ENCODE measurements at regions not wholly inside any gene's neighbourhood (a gene's known extent, or its start where the extent isn't known, plus 50 kb on each side); places are given as distances from the start of the nearest gene placed in this dataset.

- POLR2A ChIA-PET, result interaction anchor here in 1 of 2 donors (0.6 kb wide), 1 partner anchor 30 kb away, joined by 4 read pairs; no protein-coding TSS in a partner anchor
- Histone ChIP-seq H3K4me3 (ENCODE audit: control insufficient read depth in 1 of 2, extremely low read depth in 1 of 2, low read length in 1 of 2) (no peak overlapping the region), H3K9me3 (no peaks in the 10 kb centered on the region), H3K36me3 (ENCODE audit: control insufficient read depth in 2 of 2, extremely low read depth in 1 of 2, insufficient read depth in 1 of 2, low read length in 1 of 2) (no peaks in the 10 kb centered on the region), H3K27me3 (replicated peaks in 1 of 2; ENCODE audit: control insufficient read depth in 2 of 2, extremely low read depth in 1 of 2, insufficient read depth in 2 of 2, low read length in 1 of 2) (peaks cover 0 to 2% of the 10 kb centered on the region in 2 experiments), H3K4me1 (ENCODE audit: control insufficient read depth in 1 of 2, extremely low read depth in 1 of 2, insufficient read depth in 2 of 2, low read length in 2 of 2) (peaks cover 0 to 3% of the 10 kb centered on the region in 2 experiments), H3K27ac (ENCODE audit: low read length) (no peak overlapping the region)
- Mint-ChIP-seq H3K27ac (no peak overlapping the region), H3K4me1 (peaks cover under 1 to 3% (median 3%) of the 10 kb centered on the region in 3 donors), H3K4me3 (no peak overlapping the region), H3K27me3 (no peaks in the 10 kb centered on the region), H3K36me3 (no peaks in the 10 kb centered on the region), H3K9me3 (no peaks in the 10 kb centered on the region)
- no peak for DNase-seq
- 100% methylated on average over 3 of the region's 4 CpGs for WGBS (ENCODE audit: insufficient coverage)
- CTCF ChIA-PET, result no interaction called here
- ATAC-seq (replicated peaks in 1 of 4), result no peak
These were observed 91.4 kb downstream of the IRS2 start for GRCh38 chr13:109694972-109695371.

GRCh38 chr13:109693213-109693612 lies 93.2 kb downstream of the IRS2 start:
- Mint-ChIP-seq H3K27me3 (peaks cover 0 to 3% of the 10 kb centered on the region in 2 donors), H3K4me3 (no peak overlapping the region), H3K27ac (no peak overlapping the region), H3K9me3 (no peaks in the 10 kb centered on the region), H3K4me1 (no peaks in the 10 kb centered on the region), H3K36me3 (no peaks in the 10 kb centered on the region)
- no peak overlapping the region for H3K4me3 ChIP-seq (ENCODE audit: control insufficient read depth in 1 of 2, extremely low read depth in 1 of 2, low read length in 1 of 2)
- H3K27ac ChIP-seq (ENCODE audit: low read length), result no peak overlapping the region
- ATAC-seq (replicated peaks in 1 of 4) (no peak), DNase-seq (no peak)
- H3K9me3 ChIP-seq, result no peaks in the 10 kb centered on the region
- H3K36me3 ChIP-seq (ENCODE audit: control insufficient read depth in 2 of 2, extremely low read depth in 1 of 2, insufficient read depth in 1 of 2, low read length in 1 of 2), result no peaks in the 10 kb centered on the region
- 70% methylated on average over 2 of the region's 4 CpGs for WGBS (ENCODE audit: insufficient coverage)
- ChIA-PET CTCF (no interaction called here), POLR2A (no interaction called here)
- H3K27me3 ChIP-seq (replicated peaks in 1 of 2; ENCODE audit: control insufficient read depth in 2 of 2, extremely low read depth in 1 of 2, insufficient read depth in 2 of 2, low read length in 1 of 2), result peaks cover 0 to 7% of the 10 kb centered on the region in 2 experiments
- H3K4me1 ChIP-seq (ENCODE audit: control insufficient read depth in 1 of 2, extremely low read depth in 1 of 2, insufficient read depth in 2 of 2, low read length in 2 of 2), result no peaks in the 10 kb centered on the region

GRCh38 chr13:109691689-109692088 lies 94.7 kb downstream of the IRS2 start:
- Mint-ChIP-seq H3K9me3 (no peaks in the 10 kb centered on the region), H3K36me3 (no peaks in the 10 kb centered on the region), H3K4me3 (no peak overlapping the region), H3K27ac (no peak overlapping the region), H3K4me1 (no peaks in the 10 kb centered on the region), H3K27me3 (peaks cover 0 to 3% of the 10 kb centered on the region in 2 donors)
- DNase-seq, result no peak
- no peaks in the 10 kb centered on the region for H3K36me3 ChIP-seq (ENCODE audit: control insufficient read depth in 2 of 2, extremely low read depth in 1 of 2, insufficient read depth in 1 of 2, low read length in 1 of 2)
- no peak overlapping the region for H3K4me3 ChIP-seq (ENCODE audit: control insufficient read depth in 1 of 2, extremely low read depth in 1 of 2, low read length in 1 of 2)
- ATAC-seq (replicated peaks in 1 of 4), result no peak
- H3K4me1 ChIP-seq (ENCODE audit: control insufficient read depth in 1 of 2, extremely low read depth in 1 of 2, insufficient read depth in 2 of 2, low read length in 2 of 2), result no peaks in the 10 kb centered on the region
- H3K27ac ChIP-seq (ENCODE audit: low read length), result no peak overlapping the region
- CTCF ChIA-PET, result no interaction called here
- no peaks in the 10 kb centered on the region for H3K9me3 ChIP-seq
- 71% methylated on average over 1 of the region's 1 CpG for WGBS (ENCODE audit: insufficient coverage)
- POLR2A ChIA-PET, result no interaction called here
- H3K27me3 ChIP-seq (replicated peaks in 1 of 2; ENCODE audit: control insufficient read depth in 2 of 2, extremely low read depth in 1 of 2, insufficient read depth in 2 of 2, low read length in 1 of 2), result peaks cover 0 to 9% of the 10 kb centered on the region in 2 experiments

GRCh38 chr13:109687559-109688448 lies 98.6 kb downstream of the IRS2 start:
- ChIA-PET CTCF (no interaction called here), POLR2A (no interaction called here)
- Histone ChIP-seq H3K27me3 (replicated peaks in 1 of 2; ENCODE audit: control insufficient read depth in 2 of 2, extremely low read depth in 1 of 2, insufficient read depth in 2 of 2, low read length in 1 of 2) (peaks cover 0 to 10% of the 10 kb centered on the region in 2 experiments), H3K27ac (ENCODE audit: low read length) (no peak overlapping the region), H3K36me3 (ENCODE audit: control insufficient read depth in 2 of 2, extremely low read depth in 1 of 2, insufficient read depth in 1 of 2, low read length in 1 of 2) (no peaks in the 10 kb centered on the region), H3K9me3 (no peaks in the 10 kb centered on the region), H3K4me1 (ENCODE audit: control insufficient read depth in 1 of 2, extremely low read depth in 1 of 2, insufficient read depth in 2 of 2, low read length in 2 of 2) (no peaks in the 10 kb centered on the region), H3K4me3 (ENCODE audit: control insufficient read depth in 1 of 2, extremely low read depth in 1 of 2, low read length in 1 of 2) (no peak overlapping the region)
- Mint-ChIP-seq H3K27ac (no peak overlapping the region), H3K4me3 (no peak overlapping the region), H3K36me3 (no peaks in the 10 kb centered on the region), H3K9me3 (no peaks in the 10 kb centered on the region), H3K4me1 (peaks cover 0 to 6% (median 0%) of the 10 kb centered on the region in 3 donors), H3K27me3 (peaks cover 3 to 19% of the 10 kb centered on the region in 2 donors)
- 91% methylated on average over 13 of the region's 14 CpGs for WGBS (ENCODE audit: insufficient coverage)
- DNase-seq (no peak), ATAC-seq (replicated peaks in 1 of 4) (no peak)

- Mint-ChIP-seq H3K9me3 (no peaks in the 10 kb centered on the region), H3K27me3 (peaks cover 6 to 22% of the 10 kb centered on the region in 2 donors), H3K4me3 (no peak overlapping the region), H3K36me3 (no peaks in the 10 kb centered on the region), H3K4me1 (peaks cover 0 to 6% (median 0%) of the 10 kb centered on the region in 3 donors), H3K27ac (no peak overlapping the region)
- DNase-seq, result no peak
- ChIA-PET POLR2A (no interaction called here), CTCF (no interaction called here)
- 87% methylated on average over 7 of the region's 9 CpGs for WGBS (ENCODE audit: insufficient coverage)
- no peaks in the 10 kb centered on the region for H3K36me3 ChIP-seq (ENCODE audit: control insufficient read depth in 2 of 2, extremely low read depth in 1 of 2, insufficient read depth in 1 of 2, low read length in 1 of 2)
- H3K4me1 ChIP-seq (ENCODE audit: control insufficient read depth in 1 of 2, extremely low read depth in 1 of 2, insufficient read depth in 2 of 2, low read length in 2 of 2), result no peaks in the 10 kb centered on the region
- H3K9me3 ChIP-seq, result no peaks in the 10 kb centered on the region
- H3K27ac ChIP-seq (ENCODE audit: low read length), result no peak overlapping the region
- H3K4me3 ChIP-seq (ENCODE audit: control insufficient read depth in 1 of 2, extremely low read depth in 1 of 2, low read length in 1 of 2), result no peak overlapping the region
- H3K27me3 ChIP-seq (replicated peaks in 1 of 2; ENCODE audit: control insufficient read depth in 2 of 2, extremely low read depth in 1 of 2, insufficient read depth in 2 of 2, low read length in 1 of 2), result peaks cover 0 to 10% of the 10 kb centered on the region in 2 experiments
- no peak for ATAC-seq (replicated peaks in 1 of 4)
These were observed 101.2 kb downstream of the IRS2 start for GRCh38 chr13:109685203-109685602.

GRCh38 chr13:109684824-109685202 lies 101.6 kb downstream of the IRS2 start:
- Histone ChIP-seq H3K4me3 (ENCODE audit: control insufficient read depth in 1 of 2, extremely low read depth in 1 of 2, low read length in 1 of 2) (no peak overlapping the region), H3K9me3 (no peaks in the 10 kb centered on the region), H3K4me1 (ENCODE audit: control insufficient read depth in 1 of 2, extremely low read depth in 1 of 2, insufficient read depth in 2 of 2, low read length in 2 of 2) (no peaks in the 10 kb centered on the region), H3K36me3 (ENCODE audit: control insufficient read depth in 2 of 2, extremely low read depth in 1 of 2, insufficient read depth in 1 of 2, low read length in 1 of 2) (no peaks in the 10 kb centered on the region), H3K27ac (ENCODE audit: low read length) (no peak overlapping the region), H3K27me3 (replicated peaks in 1 of 2; ENCODE audit: control insufficient read depth in 2 of 2, extremely low read depth in 1 of 2, insufficient read depth in 2 of 2, low read length in 1 of 2) (peaks cover 0 to 9% of the 10 kb centered on the region in 2 experiments)
- H3K27me3 Mint-ChIP-seq, result peaks cover 6 to 22% of the 10 kb centered on the region in 2 donors
- H3K4me3 Mint-ChIP-seq, result no peak overlapping the region
- no peaks in the 10 kb centered on the region for H3K36me3 Mint-ChIP-seq
- ATAC-seq (replicated peaks in 1 of 4) (no peak), DNase-seq (no peak)
- ChIA-PET CTCF (no interaction called here), POLR2A (no interaction called here)
- peaks cover 0 to 6% (median 0%) of the 10 kb centered on the region in 3 donors for H3K4me1 Mint-ChIP-seq
- H3K27ac Mint-ChIP-seq, result no peak overlapping the region
- H3K9me3 Mint-ChIP-seq, result no peaks in the 10 kb centered on the region
- 87% methylated on average over 9 of the region's 9 CpGs for WGBS (ENCODE audit: insufficient coverage)
